Breast epithelium (tissue), 3 donors: ENCODE measurements at regions not wholly inside any gene's neighbourhood (a gene's known extent, or its start where the extent isn't known, plus 50 kb on each side); places are given as distances from the start of the nearest gene placed in this dataset.

ENCODE experiments used
- POLR2A ChIP-seq: fragments of 450-650 bp; IDR thresholded peaks from one replicate; pipeline ENCODE4 v1.6.1; 2016; ENCODE audit warnings: antibody characterized with exemption, mild to moderate bottlenecking, moderate library complexity
- TF ChIP-seq, protein P1 (sequence below), 3 donors: fragments of 450-650 bp; IDR thresholded peaks; one replicate each; pipeline ENCODE4 v1.5.1; 2016 to 2017; ENCODE audit warnings: antibody characterized with exemption in 3 of 3, mild to moderate bottlenecking in 3 of 3, moderate library complexity in 3 of 3

DNA sequence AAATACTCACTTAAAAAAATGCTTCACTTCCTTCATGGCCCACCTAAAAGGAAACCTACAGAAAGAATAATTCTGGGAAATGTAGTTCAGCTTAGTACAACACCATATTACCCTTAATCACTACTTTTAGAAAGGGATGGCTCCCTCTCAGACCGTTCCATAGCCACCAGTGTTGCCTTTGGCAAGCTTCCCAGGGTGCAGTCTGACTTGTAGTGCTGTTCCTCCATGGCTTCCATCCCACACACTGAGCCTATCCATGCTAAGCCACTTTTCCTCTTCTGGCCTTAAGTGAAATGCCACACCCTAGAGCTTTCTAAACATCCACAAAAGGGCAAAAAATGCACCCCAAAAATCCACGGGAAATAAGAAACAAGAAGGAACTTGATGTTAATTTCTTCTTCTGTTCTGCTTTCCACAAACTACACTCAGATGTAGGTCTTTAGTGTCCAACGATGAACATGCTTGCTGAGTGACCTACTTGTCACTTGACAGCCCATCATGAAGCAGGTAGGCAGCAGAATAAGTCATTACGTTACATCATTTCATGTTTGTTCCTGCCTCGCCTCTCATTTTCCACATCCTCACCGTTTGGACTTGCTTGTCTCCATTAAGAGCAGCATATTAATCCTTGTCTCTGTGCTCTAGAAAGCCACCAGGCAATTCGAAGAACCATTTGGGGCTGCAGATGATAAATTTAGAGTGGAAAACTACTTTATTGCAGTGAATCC lies 391.1 kb upstream of the GRAMD2B start:
- TF ChIP-seq POLR2A = no peak
- TF ChIP-seq, protein P1, sequence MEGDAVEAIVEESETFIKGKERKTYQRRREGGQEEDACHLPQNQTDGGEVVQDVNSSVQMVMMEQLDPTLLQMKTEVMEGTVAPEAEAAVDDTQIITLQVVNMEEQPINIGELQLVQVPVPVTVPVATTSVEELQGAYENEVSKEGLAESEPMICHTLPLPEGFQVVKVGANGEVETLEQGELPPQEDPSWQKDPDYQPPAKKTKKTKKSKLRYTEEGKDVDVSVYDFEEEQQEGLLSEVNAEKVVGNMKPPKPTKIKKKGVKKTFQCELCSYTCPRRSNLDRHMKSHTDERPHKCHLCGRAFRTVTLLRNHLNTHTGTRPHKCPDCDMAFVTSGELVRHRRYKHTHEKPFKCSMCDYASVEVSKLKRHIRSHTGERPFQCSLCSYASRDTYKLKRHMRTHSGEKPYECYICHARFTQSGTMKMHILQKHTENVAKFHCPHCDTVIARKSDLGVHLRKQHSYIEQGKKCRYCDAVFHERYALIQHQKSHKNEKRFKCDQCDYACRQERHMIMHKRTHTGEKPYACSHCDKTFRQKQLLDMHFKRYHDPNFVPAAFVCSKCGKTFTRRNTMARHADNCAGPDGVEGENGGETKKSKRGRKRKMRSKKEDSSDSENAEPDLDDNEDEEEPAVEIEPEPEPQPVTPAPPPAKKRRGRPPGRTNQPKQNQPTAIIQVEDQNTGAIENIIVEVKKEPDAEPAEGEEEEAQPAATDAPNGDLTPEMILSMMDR (IDR thresholded peaks at IDR 0.05) = no peak
